Right atrium auricular region (tissue), 2 donors: ENCODE measurements at regions not wholly inside any gene's neighbourhood (a gene's known extent, or its start where the extent isn't known, plus 50 kb on each side); places are given as distances from the start of the nearest gene placed in this dataset.

Experiments
- DNase-seq: peaks from one replicate; pipeline ENCODE4 v3.0.0-alpha.2; 2019; ENCODE audit warnings: low spot score
- H3K27ac ChIP-seq, 2 donors: fragments of 200-600 bp; sonication (generic); 1 replicate in 1 of 2; 2 replicates in 1 of 2; pipeline ENCODE4 v1.5.1; 2016 to 2019
- H3K27me3 ChIP-seq, 2 donors: fragments of 200-600 bp; sonication (generic); one replicate each; pipeline versions ENCODE4 v1.5.1 to v1.6.0; 2017 to 2019
- H3K36me3 ChIP-seq: fragments of 200-600 bp; sonication (generic); one replicate; pipeline ENCODE4 v1.5.1; 2016
- H3K4me1 ChIP-seq, 2 donors: fragments of 200-600 bp; sonication (generic); one replicate each; pipeline versions ENCODE4 v1.5.1 to v1.6.0; 2017 to 2019
- H3K4me3 ChIP-seq, 2 donors: fragments of 200-600 bp; sonication (generic); 1 replicate in 1 of 2; 2 replicates in 1 of 2; pipeline ENCODE4 v1.5.1; 2017 to 2019; ENCODE audit warnings: mild to moderate bottlenecking in 1 of 2, moderate library complexity in 1 of 2
- H3K9me3 ChIP-seq, 2 donors: fragments of 200-600 bp; sonication (generic); one replicate each; pipeline ENCODE4 v1.5.1; 2019
- CTCF ChIP-seq, 2 donors: fragments of 200-600 bp; sonication (generic); IDR thresholded peaks; one replicate each; pipeline ENCODE4 v1.5.1; 2019; ENCODE audit warnings: antibody characterized with exemption in 2 of 2

DNA sequence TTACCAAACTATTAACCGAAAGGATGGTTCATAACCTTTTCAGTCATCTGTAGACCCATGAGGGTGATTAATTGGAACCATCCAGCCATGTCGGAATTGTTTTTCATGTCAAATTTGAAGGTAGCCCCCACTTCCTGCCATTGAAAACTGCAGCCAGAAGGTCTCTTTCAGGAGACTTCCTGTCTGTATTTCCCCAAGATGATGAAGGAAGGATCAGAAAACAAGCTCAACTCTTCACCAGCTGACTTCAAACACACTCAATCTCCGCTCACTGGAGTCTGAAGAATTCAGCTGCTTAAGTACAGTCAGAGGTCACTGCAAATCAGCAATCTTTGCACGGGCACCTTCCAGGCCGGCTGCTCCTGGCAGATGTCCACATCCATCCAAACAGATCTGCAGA, 291.7 kb upstream of the NPVF start:
- Histone ChIP-seq H3K4me3 (no peak overlapping the region), H3K4me1 (no peaks in the 10 kb centered on the region), H3K36me3 (no peaks in the 10 kb centered on the region), H3K9me3 (no peaks in the 10 kb centered on the region), H3K27me3 (no peaks in the 10 kb centered on the region), H3K27ac (no peak overlapping the region)
- no peak for TF ChIP-seq CTCF (IDR thresholded peaks at IDR 0.05)
- no peak for DNase-seq

- no peak for DNase-seq
- H3K27me3 ChIP-seq: no peaks in the 10 kb centered on the region
- no peaks in the 10 kb centered on the region for H3K4me1 ChIP-seq
- no peak overlapping the region for H3K27ac ChIP-seq
- H3K4me3 ChIP-seq: no peak overlapping the region
- H3K9me3 ChIP-seq: no peaks in the 10 kb centered on the region
- no peak for TF ChIP-seq CTCF (IDR thresholded peaks at IDR 0.05)
- no peaks in the 10 kb centered on the region for H3K36me3 ChIP-seq
These were observed 292.2 kb upstream of the NPVF start for GRCh38 chr7:25520516-25520915.

DNA sequence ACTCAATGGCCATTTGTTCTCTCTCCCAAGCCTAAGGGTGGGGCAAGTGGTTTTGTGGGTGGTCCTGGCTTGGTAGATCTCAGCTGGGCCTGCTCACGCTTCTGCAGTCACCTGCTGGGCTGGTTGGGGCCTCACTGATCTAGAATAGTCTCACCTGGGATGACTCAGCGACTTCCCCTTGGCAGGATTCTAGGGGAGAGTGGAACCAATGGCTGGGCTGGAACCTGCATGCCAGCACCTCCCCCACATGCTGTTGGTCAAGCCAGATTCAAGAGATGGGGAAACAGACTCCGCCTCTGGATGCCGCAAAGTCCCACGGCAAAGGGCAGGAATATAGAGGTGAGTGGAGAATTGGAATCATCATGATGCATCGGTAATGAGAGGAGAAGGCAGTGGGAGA, 292.9 kb upstream of the NPVF start:
- no peak for DNase-seq
- Histone ChIP-seq H3K4me1 (no peaks in the 10 kb centered on the region), H3K27ac (no peak overlapping the region), H3K9me3 (no peaks in the 10 kb centered on the region), H3K27me3 (no peaks in the 10 kb centered on the region), H3K36me3 (no peaks in the 10 kb centered on the region), H3K4me3 (no peak overlapping the region)
- TF ChIP-seq CTCF (IDR thresholded peaks at IDR 0.05): no peak

GRCh38 chr7:25522727-25523126, 294.4 kb upstream of the NPVF start:
- Histone ChIP-seq H3K4me3 (no peak overlapping the region), H3K36me3 (no peaks in the 10 kb centered on the region), H3K9me3 (no peaks in the 10 kb centered on the region), H3K4me1 (no peaks in the 10 kb centered on the region), H3K27ac (no peak overlapping the region), H3K27me3 (no peaks in the 10 kb centered on the region)
- no peak for TF ChIP-seq CTCF (IDR thresholded peaks at IDR 0.05)
- no peak for DNase-seq

DNA sequence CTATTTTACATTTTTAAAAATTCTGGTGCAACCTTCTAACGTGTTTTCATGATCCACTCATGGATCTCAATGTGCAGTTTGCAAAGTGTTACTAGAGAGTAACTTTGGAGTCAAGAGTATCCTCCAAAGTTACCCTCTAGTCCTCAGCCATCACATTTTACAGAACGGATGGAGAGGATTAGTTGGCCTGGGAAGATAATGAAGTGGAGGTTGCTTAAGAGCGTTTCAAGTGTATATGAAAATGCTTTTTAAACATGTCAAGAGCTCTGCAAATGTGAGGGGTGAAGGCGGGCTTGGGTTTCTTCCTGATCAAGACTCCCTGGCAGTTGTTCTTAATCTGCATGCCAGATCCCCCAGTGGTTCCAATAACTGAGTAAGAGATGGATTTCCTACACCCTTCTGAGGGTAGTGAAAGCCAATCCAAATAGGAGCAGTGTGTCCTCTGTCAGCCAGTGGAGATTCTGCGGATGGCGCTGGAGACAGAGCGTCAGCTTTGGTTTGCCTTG, 299.4 kb upstream of the NPVF start:
- no peak overlapping the region for H3K4me3 ChIP-seq
- TF ChIP-seq CTCF (IDR thresholded peaks at IDR 0.05): no peak
- H3K27ac ChIP-seq: no peak overlapping the region
- H3K9me3 ChIP-seq: no peaks in the 10 kb centered on the region
- no peaks in the 10 kb centered on the region for H3K27me3 ChIP-seq
- DNase-seq: no peak
- H3K4me1 ChIP-seq: no peaks in the 10 kb centered on the region
- no peaks in the 10 kb centered on the region for H3K36me3 ChIP-seq

GRCh38 chr7:25529320-25529719, 301.0 kb upstream of the NPVF start:
- no peak overlapping the region for H3K27ac ChIP-seq
- no peaks in the 10 kb centered on the region for H3K36me3 ChIP-seq
- no peak overlapping the region for H3K4me3 ChIP-seq
- H3K27me3 ChIP-seq: no peaks in the 10 kb centered on the region
- no peak for TF ChIP-seq CTCF (IDR thresholded peaks at IDR 0.05)
- no peak for DNase-seq
- no peaks in the 10 kb centered on the region for H3K4me1 ChIP-seq
- no peaks in the 10 kb centered on the region for H3K9me3 ChIP-seq
